HepG2 (cell line): ENCODE measurements at regions not wholly inside any gene's neighbourhood (a gene's known extent, or its start where the extent isn't known, plus 50 kb on each side); places are given as distances from the start of the nearest gene placed in this dataset.

Experiments used
- ATAC-seq: fragments of 200-7000 bp; cut with Tn5 transposase; 3 replicates; pipeline ENCODE4 v1.9.1; 2020; ENCODE audit warnings: mild to moderate bottlenecking, moderate library complexity
- BruUV-seq: library from RNA; stranded (reverse); fragments of 400-500 nt; replicated peaks from 2 replicates; lab custom pipeline; 2021; lab: Mats Ljungman, UMichigan
- CTCF ChIA-PET: fragments of 300-600 bp; formaldehyde crosslinking; extraction: SDS; loops from one replicate; lab custom pipeline; 2021; ENCODE audit warnings: low total read pairs, inconsistent platforms, low intra/inter-chr PET ratio; lab: Yijun Ruan, JAX
- POLR2A ChIA-PET: fragments of 350-600 bp; sonication (Branson Sonifier 250); formaldehyde crosslinking; loops from one replicate; lab custom pipeline; 2020; ENCODE audit warnings: antibody characterized with exemption, inconsistent platforms; lab: Yijun Ruan, JAX
- DNase-seq: peaks from one replicate; pipeline ENCODE4 v3.0.0-alpha.2; 2015; ENCODE audit warnings: low spot score
- FAIRE-seq: peaks from 3 replicates; lab custom pipeline; 2011; peaks lifted over from hg19 to GRCh38; lab: Jason Lieb, UNC
- H2AFZ ChIP-seq: one replicate; pipeline ENCODE4 v1.6.1; 2011; ENCODE audit warnings: low read length, inconsistent platforms
- H3K27ac ChIP-seq: fragments of 300-600 bp; 3 replicates; pipeline ENCODE4 v1.8.0; 2011; ENCODE audit warnings: mixed run types, mild to moderate bottlenecking, mixed read lengths, low read length, inconsistent platforms; ENCODE audit not compliant: insufficient read depth; ENCODE audit errors: extremely low read length
- H3K27me3 ChIP-seq, 2 experiments: fragments of 200-600 bp in 1 of 2; 2 replicates in 1 of 2; 3 replicates in 1 of 2; pipeline versions ENCODE4 v1.6.0 to v1.8.0; 2011; ENCODE audit warnings: low read length in 2 of 2, mild to moderate bottlenecking in 2 of 2, moderate library complexity in 2 of 2, inconsistent platforms in 1 of 2; ENCODE audit not compliant: insufficient read depth in 2 of 2, control insufficient read depth in 1 of 2
- H3K36me3 ChIP-seq, 2 experiments: fragments of 200-600 bp in 1 of 2; replicated peaks in 1 of 2; 2 replicates in 1 of 2; 3 replicates in 1 of 2; pipeline versions ENCODE4 v1.5.1 to v1.8.0; 2011; ENCODE audit warnings: low read length in 2 of 2, inconsistent platforms in 1 of 2; ENCODE audit not compliant: insufficient read depth in 2 of 2, control insufficient read depth in 1 of 2
- H3K4me1 ChIP-seq: 2 replicates; pipeline ENCODE4 v1.5.1; 2012; ENCODE audit warnings: low read length, inconsistent platforms; ENCODE audit not compliant: insufficient read depth
- H3K4me2 ChIP-seq: 2 replicates; pipeline ENCODE4 v1.6.0; 2011; ENCODE audit warnings: low read depth, low read length, inconsistent platforms
- H3K4me3 ChIP-seq, 3 experiments: fragments of 200-600 bp in 1 of 3; sonication (generic), shearing (Covaris generic) in 1 of 3; replicated peaks in 1 of 3; 2 replicates each; pipeline ENCODE4 v1.5.1; 2011 to 2016; ENCODE audit warnings: low read length in 3 of 3, inconsistent platforms in 2 of 3, low read depth in 2 of 3, mild to moderate bottlenecking in 2 of 3, control low read depth in 1 of 3, mixed read lengths in 1 of 3; ENCODE audit not compliant: insufficient read depth in 1 of 3
- H3K79me2 ChIP-seq: one replicate; pipeline ENCODE4 v1.6.1; 2011; ENCODE audit warnings: low read length, inconsistent platforms; ENCODE audit not compliant: insufficient read depth
- H3K9ac ChIP-seq: 2 replicates; pipeline ENCODE4 v1.6.0; 2011; ENCODE audit warnings: mild to moderate bottlenecking, low read depth, low read length, inconsistent platforms; ENCODE audit not compliant: insufficient read depth
- H3K9me3 ChIP-seq: 2 replicates; pipeline ENCODE4 v1.5.1; 2012; ENCODE audit warnings: mild to moderate bottlenecking, low read length
- H4K20me1 ChIP-seq: 2 replicates; pipeline ENCODE4 v1.6.0; 2011; ENCODE audit warnings: inconsistent platforms, mild to moderate bottlenecking, low read length, moderate library complexity; ENCODE audit not compliant: insufficient read depth
- KDM1A ChIP-seq: IDR thresholded peaks from 2 replicates; pipeline ENCODE4 v1.6.1; 2016; ENCODE audit warnings: missing compliant biosample characterization
- NKX3-1 ChIP-seq: sonication (generic); formaldehyde crosslinking; IDR thresholded peaks from 2 replicates; pipeline ENCODE4 v1.5.0; 2020; ENCODE audit warnings: missing genetic modification reagents
- TP53 ChIP-seq: sonication (generic); formaldehyde crosslinking; conservative IDR thresholded peaks from 2 replicates; pipeline ENCODE4 v1.4.0; 2020; ENCODE audit warnings: missing genetic modification reagents
- ZBTB7B ChIP-seq: sonication (generic); formaldehyde crosslinking; IDR thresholded peaks from 2 replicates; pipeline ENCODE4 v1.4.0; 2020; ENCODE audit warnings: missing genetic modification reagents
- ZMYM2 ChIP-seq: sonication (generic); formaldehyde crosslinking; IDR thresholded peaks from 2 replicates; pipeline ENCODE4 v1.8.0; 2022; ENCODE audit warnings: mild to moderate bottlenecking, missing genetic modification reagents
- ZNF253 ChIP-seq: sonication (generic); formaldehyde crosslinking; IDR thresholded peaks from 2 replicates; pipeline ENCODE4 v1.8.0; 2022; ENCODE audit warnings: mild to moderate bottlenecking, missing genetic modification reagents, borderline replicate concordance
- ZNF543 ChIP-seq: sonication (generic); formaldehyde crosslinking; IDR thresholded peaks from 2 replicates; pipeline ENCODE4 v1.4.0; 2020; ENCODE audit warnings: mild to moderate bottlenecking, missing genetic modification reagents
- ZNF83 ChIP-seq: sonication (generic); formaldehyde crosslinking; IDR thresholded peaks from 2 replicates; pipeline ENCODE4 v1.4.0; 2020; ENCODE audit warnings: missing genetic modification reagents, mild to moderate bottlenecking, borderline replicate concordance
- ZNF878 ChIP-seq: sonication (generic); formaldehyde crosslinking; IDR thresholded peaks from 2 replicates; pipeline ENCODE4 v1.8.1; 2023; ENCODE audit warnings: mild to moderate bottlenecking, missing genetic modification reagents, moderate library complexity
- in situ Hi-C: cut with HindIII; loops from 2 replicates; pipeline ENCODE4 v1.10.0; 2017; ENCODE audit warnings: low pct_unique_long_range_greater_than_20kb; ENCODE audit not compliant: extremely low pct_ligation_motif_present
- intact Hi-C: fragments of 100-400 bp; cut with micrococcal nuclease; formaldehyde crosslinking; loops from one replicate; pipeline ENCODE4 v1.10.0; 2022; ENCODE audit not compliant: unreplicated experiment
- TF ChIP-seq, protein P1 (sequence below): sonication (generic); formaldehyde crosslinking; conservative IDR thresholded peaks from 2 replicates; pipeline ENCODE4 v1.8.1; 2023; ENCODE audit warnings: missing genetic modification reagents
- TF ChIP-seq, protein P2 (sequence below): sonication (generic); formaldehyde crosslinking; IDR thresholded peaks from 2 replicates; pipeline ENCODE4 v1.4.0; 2020; ENCODE audit warnings: low read depth, mild to moderate bottlenecking, missing genetic modification reagents
- TF ChIP-seq, protein P3 (sequence below): sonication (generic); formaldehyde crosslinking; IDR thresholded peaks from 2 replicates; pipeline ENCODE4 v1.4.0; 2020; ENCODE audit warnings: missing genetic modification reagents, borderline replicate concordance

DNA sequence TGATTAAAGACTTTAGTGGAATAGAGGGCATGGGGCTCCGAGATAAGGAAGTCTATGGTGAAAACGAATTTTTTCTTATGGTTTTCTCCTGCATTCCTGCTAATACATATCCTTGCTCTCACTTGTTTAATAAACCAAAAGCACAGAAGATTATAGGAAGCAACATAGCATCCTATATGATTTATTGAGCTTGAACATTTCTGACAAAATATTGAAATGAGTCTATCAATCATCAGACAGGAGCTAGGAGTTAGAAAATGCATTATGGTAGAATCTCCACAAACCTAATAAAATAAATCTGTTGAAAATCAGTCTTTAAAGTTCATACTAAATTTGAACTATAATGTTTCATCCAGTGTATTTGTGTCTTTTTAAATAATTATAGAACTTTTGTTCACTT is 554.6 kb upstream of the RGMB start (continued):
- TF ChIP-seq, protein P1, sequence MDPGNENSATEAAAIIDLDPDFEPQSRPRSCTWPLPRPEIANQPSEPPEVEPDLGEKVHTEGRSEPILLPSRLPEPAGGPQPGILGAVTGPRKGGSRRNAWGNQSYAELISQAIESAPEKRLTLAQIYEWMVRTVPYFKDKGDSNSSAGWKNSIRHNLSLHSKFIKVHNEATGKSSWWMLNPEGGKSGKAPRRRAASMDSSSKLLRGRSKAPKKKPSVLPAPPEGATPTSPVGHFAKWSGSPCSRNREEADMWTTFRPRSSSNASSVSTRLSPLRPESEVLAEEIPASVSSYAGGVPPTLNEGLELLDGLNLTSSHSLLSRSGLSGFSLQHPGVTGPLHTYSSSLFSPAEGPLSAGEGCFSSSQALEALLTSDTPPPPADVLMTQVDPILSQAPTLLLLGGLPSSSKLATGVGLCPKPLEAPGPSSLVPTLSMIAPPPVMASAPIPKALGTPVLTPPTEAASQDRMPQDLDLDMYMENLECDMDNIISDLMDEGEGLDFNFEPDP, result no peak
- TF ChIP-seq, all 625 proteins: peak for 0

DNA sequence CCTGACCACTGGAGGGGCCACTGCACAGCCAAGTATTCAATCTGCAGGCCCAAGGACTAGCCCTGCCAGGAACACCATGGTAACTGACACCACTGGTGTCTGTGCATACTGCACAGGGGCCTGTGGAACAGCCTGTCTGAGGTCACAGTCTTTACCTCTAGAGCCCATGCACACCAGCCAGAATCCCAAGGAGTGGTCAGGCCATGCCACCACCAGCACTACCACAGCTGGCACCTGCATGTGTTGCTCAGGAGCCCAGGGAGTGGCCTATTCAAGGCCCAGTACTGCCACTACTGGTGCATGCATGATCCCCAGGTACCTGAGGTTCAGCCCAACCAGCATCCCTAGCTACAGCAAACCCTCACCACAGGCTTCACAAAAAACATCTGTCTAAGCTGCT is 546.0 kb upstream of the RGMB start:
- no peaks in the 10 kb centered on the region for H3K79me2 ChIP-seq
- no peaks in the 10 kb centered on the region for H4K20me1 ChIP-seq
- no peak overlapping the region for H3K27ac ChIP-seq
- no peak overlapping the region for H3K4me2 ChIP-seq
- ChIA-PET POLR2A (no interaction called here), CTCF (no interaction called here)
- in situ Hi-C loops (no loop called here), intact Hi-C loops (no loop called here)
- H3K36me3 ChIP-seq, result no peaks in the 10 kb centered on the region
- H2AFZ ChIP-seq, result no peak overlapping the region
- FAIRE-seq, result no peak
- no peak for DNase-seq
- H3K27me3 ChIP-seq, result no peaks in the 10 kb centered on the region; a peak in 1 of 5 replicates
- no peak overlapping the region for H3K4me3 ChIP-seq
- H3K9me3 ChIP-seq, result peaks cover 25% of the 10 kb centered on the region
- no peak for ATAC-seq
- no peaks in the 10 kb centered on the region for H3K4me1 ChIP-seq
- TF ChIP-seq ZNF253 (CRISPR knock-in tag) (no peak), ZNF543 (CRISPR knock-in tag) (no peak), TP53 (CRISPR knock-in tag) (no peak), KDM1A (CRISPR knock-in tag) (no peak), ZBTB7B (CRISPR knock-in tag) (no peak), ZMYM2 (CRISPR knock-in tag) (no peak), ZNF878 (CRISPR knock-in tag) (no peak), NKX3-1 (CRISPR knock-in tag) (no peak), ZNF83 (CRISPR knock-in tag) (no peak)
- TF ChIP-seq, protein P2, sequence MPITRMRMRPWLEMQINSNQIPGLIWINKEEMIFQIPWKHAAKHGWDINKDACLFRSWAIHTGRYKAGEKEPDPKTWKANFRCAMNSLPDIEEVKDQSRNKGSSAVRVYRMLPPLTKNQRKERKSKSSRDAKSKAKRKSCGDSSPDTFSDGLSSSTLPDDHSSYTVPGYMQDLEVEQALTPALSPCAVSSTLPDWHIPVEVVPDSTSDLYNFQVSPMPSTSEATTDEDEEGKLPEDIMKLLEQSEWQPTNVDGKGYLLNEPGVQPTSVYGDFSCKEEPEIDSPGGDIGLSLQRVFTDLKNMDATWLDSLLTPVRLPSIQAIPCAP, result no peak
- TF ChIP-seq, protein P3, sequence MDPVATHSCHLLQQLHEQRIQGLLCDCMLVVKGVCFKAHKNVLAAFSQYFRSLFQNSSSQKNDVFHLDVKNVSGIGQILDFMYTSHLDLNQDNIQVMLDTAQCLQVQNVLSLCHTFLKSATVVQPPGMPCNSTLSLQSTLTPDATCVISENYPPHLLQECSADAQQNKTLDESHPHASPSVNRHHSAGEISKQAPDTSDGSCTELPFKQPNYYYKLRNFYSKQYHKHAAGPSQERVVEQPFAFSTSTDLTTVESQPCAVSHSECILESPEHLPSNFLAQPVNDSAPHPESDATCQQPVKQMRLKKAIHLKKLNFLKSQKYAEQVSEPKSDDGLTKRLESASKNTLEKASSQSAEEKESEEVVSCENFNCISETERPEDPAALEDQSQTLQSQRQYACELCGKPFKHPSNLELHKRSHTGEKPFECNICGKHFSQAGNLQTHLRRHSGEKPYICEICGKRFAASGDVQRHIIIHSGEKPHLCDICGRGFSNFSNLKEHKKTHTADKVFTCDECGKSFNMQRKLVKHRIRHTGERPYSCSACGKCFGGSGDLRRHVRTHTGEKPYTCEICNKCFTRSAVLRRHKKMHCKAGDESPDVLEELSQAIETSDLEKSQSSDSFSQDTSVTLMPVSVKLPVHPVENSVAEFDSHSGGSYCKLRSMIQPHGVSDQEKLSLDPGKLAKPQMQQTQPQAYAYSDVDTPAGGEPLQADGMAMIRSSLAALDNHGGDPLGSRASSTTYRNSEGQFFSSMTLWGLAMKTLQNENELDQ, result no peak
- BruUV-seq, result no TSS peak
- H3K9ac ChIP-seq, result no peak overlapping the region
